ENCODE measurements at regions not wholly inside any gene's neighbourhood (a gene's known extent, or its start where the extent isn't known, plus 50 kb on each side); places are given as distances from the start of the nearest gene placed in this dataset.

- no peak overlapping the region for H3K27ac Mint-ChIP-seq (ENCODE audit: unreplicated experiment)
- no peaks in the 10 kb centered on the region for H3K4me1 Mint-ChIP-seq (ENCODE audit: low read depth, unreplicated experiment)
- intact Hi-C loops (cut with micrococcal nuclease; ENCODE audit: unreplicated experiment), result no loop called here
- CTCF ChIA-PET, result no interaction called here
- H3K27me3 Mint-ChIP-seq (ENCODE audit: unreplicated experiment), result no peaks in the 10 kb centered on the region
- H3K36me3 Mint-ChIP-seq (ENCODE audit: insufficient read depth, unreplicated experiment), result no peaks in the 10 kb centered on the region
- H3K4me3 Mint-ChIP-seq (ENCODE audit: low read depth, unreplicated experiment), result no peak overlapping the region
- DNase-seq, result no peak
- no peaks in the 10 kb centered on the region for H3K9me3 Mint-ChIP-seq (ENCODE audit: low read depth, unreplicated experiment)
- TF ChIP-seq, protein P1, sequence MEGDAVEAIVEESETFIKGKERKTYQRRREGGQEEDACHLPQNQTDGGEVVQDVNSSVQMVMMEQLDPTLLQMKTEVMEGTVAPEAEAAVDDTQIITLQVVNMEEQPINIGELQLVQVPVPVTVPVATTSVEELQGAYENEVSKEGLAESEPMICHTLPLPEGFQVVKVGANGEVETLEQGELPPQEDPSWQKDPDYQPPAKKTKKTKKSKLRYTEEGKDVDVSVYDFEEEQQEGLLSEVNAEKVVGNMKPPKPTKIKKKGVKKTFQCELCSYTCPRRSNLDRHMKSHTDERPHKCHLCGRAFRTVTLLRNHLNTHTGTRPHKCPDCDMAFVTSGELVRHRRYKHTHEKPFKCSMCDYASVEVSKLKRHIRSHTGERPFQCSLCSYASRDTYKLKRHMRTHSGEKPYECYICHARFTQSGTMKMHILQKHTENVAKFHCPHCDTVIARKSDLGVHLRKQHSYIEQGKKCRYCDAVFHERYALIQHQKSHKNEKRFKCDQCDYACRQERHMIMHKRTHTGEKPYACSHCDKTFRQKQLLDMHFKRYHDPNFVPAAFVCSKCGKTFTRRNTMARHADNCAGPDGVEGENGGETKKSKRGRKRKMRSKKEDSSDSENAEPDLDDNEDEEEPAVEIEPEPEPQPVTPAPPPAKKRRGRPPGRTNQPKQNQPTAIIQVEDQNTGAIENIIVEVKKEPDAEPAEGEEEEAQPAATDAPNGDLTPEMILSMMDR (IDR thresholded peaks at IDR 0.05; ENCODE audit: unreplicated experiment), result no peak
- no TSS peak for BruUV-seq (replicated peaks)
These were observed 76.4 kb upstream of the SLC1A1 start for GRCh38 chr9:4413856-4414255.

DNA sequence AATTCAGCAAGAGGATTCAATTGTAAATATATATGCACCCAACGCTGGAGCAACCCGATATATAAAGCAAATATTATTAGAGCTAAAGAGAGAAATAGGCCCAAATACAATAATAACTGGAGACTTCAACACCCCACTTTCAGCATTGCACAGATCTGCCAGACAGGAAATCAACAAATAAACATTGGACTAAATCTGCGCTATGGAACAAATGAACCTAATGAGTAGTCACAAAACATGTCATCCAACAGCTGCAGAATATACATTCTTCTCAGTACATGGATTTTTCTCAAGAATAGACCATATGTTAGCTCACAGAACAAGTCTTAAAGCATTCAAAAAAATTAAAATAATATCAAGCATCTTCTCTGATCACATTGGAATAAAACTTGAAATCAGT, 86.1 kb upstream of the SLC1A1 start:
- H3K27ac Mint-ChIP-seq (ENCODE audit: unreplicated experiment), result no peak overlapping the region
- intact Hi-C loops (cut with micrococcal nuclease; ENCODE audit: unreplicated experiment), result no loop called here
- no TSS peak for BruUV-seq (replicated peaks)
- CTCF ChIA-PET, result interaction anchor here (0.6 kb wide), 1 partner anchor 63 kb away, joined by 5 read pairs; no protein-coding TSS in a partner anchor
- H3K4me3 Mint-ChIP-seq (ENCODE audit: low read depth, unreplicated experiment), result no peak overlapping the region
- H3K4me1 Mint-ChIP-seq (ENCODE audit: low read depth, unreplicated experiment), result no peaks in the 10 kb centered on the region
- H3K36me3 Mint-ChIP-seq (ENCODE audit: insufficient read depth, unreplicated experiment), result no peaks in the 10 kb centered on the region
- DNase-seq, result no peak
- TF ChIP-seq, protein P1 (IDR thresholded peaks at IDR 0.05; ENCODE audit: unreplicated experiment), result no peak
- no peaks in the 10 kb centered on the region for H3K27me3 Mint-ChIP-seq (ENCODE audit: unreplicated experiment)
- no peaks in the 10 kb centered on the region for H3K9me3 Mint-ChIP-seq (ENCODE audit: low read depth, unreplicated experiment)

GRCh38 chr9:4402501-4402900, 87.8 kb upstream of the SLC1A1 start:
- intact Hi-C loops (cut with micrococcal nuclease; ENCODE audit: unreplicated experiment), result no loop called here
- no peak overlapping the region for H3K4me3 Mint-ChIP-seq (ENCODE audit: low read depth, unreplicated experiment)
- TF ChIP-seq, protein P1 (IDR thresholded peaks at IDR 0.05; ENCODE audit: unreplicated experiment), result no peak
- no TSS peak for BruUV-seq (replicated peaks)
- no peaks in the 10 kb centered on the region for H3K9me3 Mint-ChIP-seq (ENCODE audit: low read depth, unreplicated experiment)
- no peaks in the 10 kb centered on the region for H3K36me3 Mint-ChIP-seq (ENCODE audit: insufficient read depth, unreplicated experiment)
- no peak for DNase-seq
- H3K4me1 Mint-ChIP-seq (ENCODE audit: low read depth, unreplicated experiment), result no peaks in the 10 kb centered on the region
- H3K27ac Mint-ChIP-seq (ENCODE audit: unreplicated experiment), result no peak overlapping the region
- CTCF ChIA-PET, result no interaction called here
- H3K27me3 Mint-ChIP-seq (ENCODE audit: unreplicated experiment), result no peaks in the 10 kb centered on the region

DNA sequence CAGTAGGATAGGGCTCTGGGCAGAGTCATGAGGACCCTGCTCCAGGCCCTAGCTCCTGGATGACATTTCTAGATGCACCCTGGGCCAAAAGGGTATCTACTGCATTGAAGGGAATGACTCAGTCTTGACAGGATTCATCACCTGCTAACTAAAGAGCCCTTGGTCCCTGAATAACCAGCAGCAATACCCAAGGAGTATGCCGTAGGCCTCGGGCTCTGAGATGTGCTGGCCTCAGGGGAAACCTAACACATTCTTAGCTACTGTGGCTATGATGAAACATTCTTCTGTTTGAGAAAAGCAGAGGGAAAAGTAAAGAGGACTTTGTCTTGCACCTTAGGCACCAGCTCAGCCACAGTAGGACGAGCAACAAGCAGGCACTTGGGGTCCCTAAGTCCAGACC, 89.5 kb upstream of the SLC1A1 start:
- intact Hi-C loops (cut with micrococcal nuclease; ENCODE audit: unreplicated experiment), result no loop called here
- TF ChIP-seq, protein P1 (IDR thresholded peaks at IDR 0.05; ENCODE audit: unreplicated experiment), result no peak
- DNase-seq, result no peak
- no peaks in the 10 kb centered on the region for H3K9me3 Mint-ChIP-seq (ENCODE audit: low read depth, unreplicated experiment)
- H3K4me3 Mint-ChIP-seq (ENCODE audit: low read depth, unreplicated experiment), result no peak overlapping the region
- H3K36me3 Mint-ChIP-seq (ENCODE audit: insufficient read depth, unreplicated experiment), result no peaks in the 10 kb centered on the region
- no TSS peak for BruUV-seq (replicated peaks)
- H3K27ac Mint-ChIP-seq (ENCODE audit: unreplicated experiment), result no peak overlapping the region
- H3K27me3 Mint-ChIP-seq (ENCODE audit: unreplicated experiment), result no peaks in the 10 kb centered on the region
- no peaks in the 10 kb centered on the region for H3K4me1 Mint-ChIP-seq (ENCODE audit: low read depth, unreplicated experiment)
- CTCF ChIA-PET, result no interaction called here
